ENCODE measurements at regions not wholly inside any gene's neighbourhood (a gene's known extent, or its start where the extent isn't known, plus 50 kb on each side); places are given as distances from the start of the nearest gene placed in this dataset.

DNA sequence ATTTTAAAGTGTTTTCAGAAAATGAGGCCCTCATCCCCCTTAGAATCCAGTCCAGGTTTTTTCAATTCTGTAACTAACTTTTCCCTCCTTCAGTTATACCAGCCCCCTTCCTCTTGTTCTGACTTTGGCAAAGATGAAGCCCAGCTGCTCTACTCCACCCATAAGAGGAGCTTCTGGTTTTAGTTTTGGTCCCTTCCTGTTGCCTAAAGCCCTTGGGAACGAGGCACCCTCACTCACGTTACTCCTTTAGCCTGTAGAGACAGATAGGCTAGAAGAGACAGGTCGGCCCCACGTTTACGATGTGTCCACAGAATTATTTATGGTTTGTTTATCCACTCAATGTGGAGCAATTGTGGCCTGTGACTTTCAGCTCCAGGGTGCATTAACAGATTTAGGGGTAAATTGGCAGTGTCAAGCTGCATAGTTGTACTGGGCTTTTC lies 454.2 kb upstream of the TNP1 start:
- DNase-seq, result no peak

GRCh38 chr2:217313386-217313785 lies 453.5 kb upstream of the TNP1 start:
- DNase-seq, result no peak

GRCh38 chr2:217309056-217309455 lies 449.2 kb upstream of the TNP1 start:
- no peak for DNase-seq

GRCh38 chr2:217307023-217307422 lies 447.2 kb upstream of the TNP1 start:
- no peak for DNase-seq

- DNase-seq, result no peak
Observed at GRCh38 chr2:217305882-217306281, 446.0 kb upstream of the TNP1 start.

GRCh38 chr2:217304582-217304981 lies 444.7 kb upstream of the TNP1 start:
- DNase-seq, result no peak

GRCh38 chr2:217302856-217303255 lies 443.0 kb upstream of the TNP1 start:
- DNase-seq, result no peak

DNA sequence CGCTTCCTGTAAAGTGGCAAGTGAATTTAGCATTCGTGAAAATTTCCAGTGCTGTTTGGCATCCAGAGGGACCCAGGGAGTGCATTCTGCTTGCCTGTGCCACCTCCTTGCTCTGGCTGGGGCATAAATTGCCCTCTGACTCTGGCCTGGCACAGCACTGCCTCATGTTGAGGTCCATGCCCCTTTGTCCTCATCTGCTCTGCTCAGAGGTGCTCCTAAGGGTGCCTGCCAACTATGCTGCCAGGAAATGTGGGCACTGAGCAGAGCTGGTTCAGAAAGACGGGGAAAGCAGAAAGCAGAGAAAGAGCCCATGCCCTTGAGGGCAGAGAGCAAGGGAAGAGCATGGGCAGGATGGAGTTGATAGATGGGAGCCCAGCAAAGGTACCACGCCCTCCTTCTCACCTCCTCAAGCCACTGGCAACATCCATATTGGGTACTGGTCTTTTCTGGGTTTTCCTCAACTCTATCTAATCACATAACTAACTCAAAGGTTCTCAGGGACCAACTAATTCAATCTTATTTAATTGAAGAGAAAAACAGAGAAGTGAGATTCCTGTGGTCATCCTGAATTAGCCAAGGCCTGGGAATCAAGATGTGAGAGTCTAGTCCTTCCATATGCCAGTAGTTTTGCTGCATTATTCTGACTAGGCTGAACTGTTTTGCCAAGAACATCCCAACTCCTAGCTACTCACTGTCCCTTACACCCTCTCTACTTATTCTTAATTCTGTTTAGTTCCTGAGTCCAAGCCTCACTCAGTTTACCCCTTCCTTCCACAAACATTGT lies 441.5 kb upstream of the TNP1 start:
- DNase-seq, result peak in 2 of 58 donors; percentile 4 to 7

GRCh38 chr2:217299590-217299989 lies 439.7 kb upstream of the TNP1 start:
- no peak for DNase-seq

GRCh38 chr2:217297096-217297495 lies 437.2 kb upstream of the TNP1 start:
- no peak for DNase-seq

DNA sequence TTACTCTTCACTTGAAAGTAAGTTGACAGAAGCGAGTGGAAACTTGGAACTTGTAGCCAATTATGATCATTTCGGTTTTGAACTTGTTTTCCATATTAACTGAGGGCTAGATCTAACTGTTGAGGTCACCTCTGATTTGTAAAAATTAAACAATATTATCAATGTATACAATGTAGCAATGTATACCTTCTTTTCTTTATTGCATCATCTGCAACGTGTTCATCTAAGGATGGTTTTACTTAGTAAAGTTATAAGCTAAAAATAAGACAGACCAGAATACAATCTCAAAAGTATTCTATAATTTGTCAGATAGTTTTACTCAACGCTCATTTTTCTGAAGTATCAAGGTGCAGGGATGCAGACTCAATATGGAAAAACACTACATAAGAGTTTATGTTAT lies 435.0 kb upstream of the TNP1 start:
- no peak for DNase-seq

- DNase-seq, result no peak
Observed at GRCh38 chr2:217294211-217294610, 434.3 kb upstream of the TNP1 start.

- DNase-seq, result no peak
Observed at GRCh38 chr2:217293607-217294006, 433.7 kb upstream of the TNP1 start.

DNA sequence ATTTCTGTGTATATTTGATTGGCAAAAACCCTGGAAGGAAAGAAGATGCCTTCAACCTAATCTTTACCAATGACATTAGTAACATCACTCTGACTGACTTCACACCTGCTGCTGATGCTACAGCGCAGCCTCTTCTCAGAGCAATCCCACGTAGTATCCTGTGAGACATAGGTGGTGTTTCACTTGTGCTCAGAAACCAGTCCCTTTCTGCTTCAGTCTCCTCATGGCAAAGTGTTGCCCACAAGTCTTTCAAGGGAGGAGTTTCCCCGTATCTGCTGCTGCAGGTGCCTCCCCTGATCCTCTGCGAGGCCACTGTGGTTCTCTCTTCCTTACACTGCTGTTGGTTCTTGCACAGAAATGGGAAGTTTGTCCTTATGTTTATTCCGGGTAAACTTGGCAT lies 433.2 kb upstream of the TNP1 start:
- DNase-seq, result no peak

DNA sequence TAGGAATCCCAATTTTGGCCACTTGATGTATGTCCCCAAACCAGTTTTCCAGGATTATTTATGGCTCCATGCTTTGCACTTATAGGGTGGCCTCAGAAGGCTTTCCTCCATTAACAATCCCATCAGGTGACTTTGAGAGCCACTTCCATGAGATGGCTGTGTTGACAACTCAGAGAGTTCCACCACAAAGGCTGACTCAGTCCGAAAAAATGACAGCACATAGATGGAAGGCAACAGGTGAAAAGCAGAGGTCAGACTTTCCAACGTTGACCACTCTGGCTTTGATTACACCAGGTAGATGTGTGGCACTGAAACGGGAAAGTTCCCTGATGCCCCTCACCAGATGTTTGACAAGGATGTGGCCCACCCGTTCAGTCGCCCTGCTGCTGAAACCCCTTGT lies 431.4 kb upstream of the TNP1 start:
- no peak for DNase-seq

DNA sequence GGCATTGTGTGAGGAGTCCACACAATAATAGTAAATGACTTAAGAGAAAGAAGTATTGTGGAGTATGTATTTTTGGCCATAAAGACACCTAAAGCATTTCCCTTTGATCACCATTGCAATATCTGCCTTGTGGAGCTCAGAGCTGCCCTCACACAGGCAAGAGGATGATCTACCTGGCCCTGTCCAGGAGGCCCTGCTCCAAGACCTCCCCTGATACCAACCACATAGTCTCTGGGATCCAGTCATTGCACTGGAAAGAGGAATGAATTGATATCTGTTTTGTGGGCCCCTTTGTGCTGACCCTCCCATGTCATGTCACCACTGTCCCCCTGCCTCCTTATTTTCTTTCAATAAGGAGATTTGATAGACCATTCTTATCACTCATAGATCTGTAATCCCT lies 430.6 kb upstream of the TNP1 start:
- DNase-seq, result no peak

DNA sequence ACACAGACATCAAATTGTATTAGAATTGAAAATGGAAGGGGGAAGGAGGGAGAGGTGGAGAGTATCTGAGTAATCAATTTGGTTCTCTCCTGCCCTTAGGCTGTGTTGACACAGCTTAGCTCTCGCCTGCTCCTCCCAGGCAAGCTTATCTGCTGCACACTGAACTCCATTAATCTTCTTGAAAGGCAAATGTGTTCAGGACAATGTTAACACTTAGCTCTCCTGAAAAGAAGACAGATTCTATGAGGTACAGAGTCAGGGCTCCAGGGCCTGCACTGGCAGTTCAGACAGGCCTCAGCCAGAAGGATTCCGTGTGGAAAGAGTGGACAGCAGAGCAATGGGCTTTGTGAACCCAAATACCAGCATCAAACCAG lies 430.0 kb upstream of the TNP1 start:
- DNase-seq, result no peak

GRCh38 chr2:217289177-217289906 lies 429.5 kb upstream of the TNP1 start:
- DNase-seq, result no peak

- DNase-seq, result no peak
Observed at GRCh38 chr2:217288472-217289063, 428.7 kb upstream of the TNP1 start.

GRCh38 chr2:217286833-217287232 lies 427.0 kb upstream of the TNP1 start:
- DNase-seq, result no peak

DNA sequence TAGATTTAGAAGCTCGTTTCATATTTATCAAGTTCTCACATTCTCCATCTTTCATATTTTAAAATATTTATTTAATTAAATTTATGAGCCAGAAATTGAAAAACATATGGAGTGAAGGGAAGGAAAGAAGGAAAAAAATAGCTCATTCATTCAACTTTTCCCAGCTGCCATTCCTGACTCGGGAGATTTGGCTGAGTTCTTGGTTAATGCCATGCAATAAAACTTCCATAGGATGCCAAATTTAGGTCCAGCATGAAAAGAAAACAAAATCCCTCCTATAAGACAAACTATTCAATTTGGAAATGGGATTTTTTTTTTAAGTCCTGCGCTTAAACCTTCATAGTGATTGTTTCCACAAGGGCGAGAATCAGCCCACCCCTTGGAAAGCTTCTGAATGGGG lies 426.1 kb upstream of the TNP1 start:
- DNase-seq, result no peak

- no peak for DNase-seq
Observed at GRCh38 chr2:217283460-217283859, 423.6 kb upstream of the TNP1 start.

GRCh38 chr2:217282531-217282930 lies 422.7 kb upstream of the TNP1 start:
- DNase-seq, result no peak
